Amygdala (tissue), 56 donors: ENCODE measurements at regions not wholly inside any gene's neighbourhood (a gene's known extent, or its start where the extent isn't known, plus 50 kb on each side); places are given as distances from the start of the nearest gene placed in this dataset.

Experiments
- DNase-seq, 56 donors: peaks; one replicate each; lab custom pipeline; 2025; lab: John Stamatoyannopoulos, UW

DNA sequence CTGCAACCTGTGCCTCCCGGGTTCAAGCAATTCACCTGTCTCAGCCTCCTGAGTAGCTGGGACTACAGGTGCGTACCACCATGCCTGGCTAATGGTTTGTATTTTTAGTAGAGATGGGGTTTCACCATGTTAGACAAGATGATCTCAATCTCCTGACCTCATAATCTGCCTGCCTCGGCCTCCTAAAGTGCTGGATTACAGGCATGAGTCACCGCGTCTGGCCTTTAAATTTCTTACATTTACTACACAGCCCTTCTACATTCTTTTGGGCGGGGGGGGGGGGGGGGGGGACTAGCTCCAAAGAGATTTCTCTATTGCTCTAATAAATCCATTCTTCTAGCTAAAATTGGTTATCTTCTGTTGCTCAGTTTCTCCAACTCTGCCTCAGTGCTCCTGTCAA lies 964.9 kb upstream of the ACVR2A start:
- no peak for DNase-seq

DNA sequence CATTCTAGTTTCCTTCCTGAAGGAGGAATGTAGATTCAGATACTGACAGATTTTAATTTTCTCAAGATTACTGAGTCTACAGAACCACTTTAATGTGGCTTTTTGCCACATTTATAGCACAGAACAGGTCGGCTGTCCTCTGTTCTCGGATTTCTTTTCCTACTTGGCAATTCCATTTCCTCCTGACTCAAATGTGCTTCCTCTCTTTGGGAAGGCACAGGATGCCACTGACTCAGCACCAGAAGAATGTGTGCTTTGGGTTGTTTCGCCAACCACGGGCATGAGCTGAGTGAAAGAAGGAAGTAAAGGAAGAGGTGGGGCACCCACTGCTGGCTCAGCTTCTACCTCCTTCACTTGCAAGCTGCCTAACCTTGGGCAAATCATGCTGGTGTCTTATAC lies 970.6 kb upstream of the ACVR2A start:
- DNase-seq: no peak

GRCh38 chr2:146873646-146874259 lies 971.1 kb upstream of the ACVR2A start:
- no peak for DNase-seq

DNA sequence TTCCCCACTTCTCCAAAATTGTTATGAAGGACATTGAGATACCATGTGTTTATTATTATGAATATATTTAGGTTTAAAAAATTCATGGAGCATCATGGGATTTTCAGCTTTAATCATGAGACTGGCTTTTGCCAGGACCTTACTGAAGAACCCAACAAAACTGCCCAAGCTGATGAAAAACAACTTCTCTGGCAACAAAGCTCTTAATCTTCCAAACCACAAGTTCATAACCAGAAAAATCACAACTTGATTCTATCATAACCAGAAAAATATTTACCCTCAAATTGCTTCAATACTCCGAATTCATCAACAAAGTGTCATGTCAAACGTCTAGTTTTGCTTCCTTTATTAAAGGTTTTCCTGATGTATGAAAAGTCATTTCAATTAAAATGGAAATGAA lies 971.8 kb upstream of the ACVR2A start:
- DNase-seq: no peak

GRCh38 chr2:146870691-146871090 lies 974.1 kb upstream of the ACVR2A start:
- no peak for DNase-seq

DNA sequence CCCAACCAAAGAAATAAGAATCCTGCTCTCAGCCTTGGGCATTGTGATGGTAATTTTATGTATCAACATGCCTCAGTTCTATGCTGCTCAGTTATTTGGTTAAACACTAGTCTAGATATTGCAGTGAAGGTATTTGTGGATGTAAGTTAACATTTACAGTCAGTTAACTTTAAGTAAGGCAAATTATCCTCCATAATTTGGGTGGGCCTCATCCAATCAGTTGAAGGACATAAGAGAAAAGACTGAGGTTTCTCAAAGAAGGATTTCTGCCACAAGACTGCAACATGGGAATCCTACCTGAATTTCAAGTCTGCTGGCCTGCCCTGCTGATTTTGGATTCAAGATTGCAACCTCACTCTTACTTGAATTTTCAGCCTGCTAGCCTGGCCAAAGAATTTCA lies 975.5 kb upstream of the ACVR2A start:
- DNase-seq: no peak

GRCh38 chr2:146868051-146868450 lies 976.8 kb upstream of the ACVR2A start:
- DNase-seq: no peak

DNA sequence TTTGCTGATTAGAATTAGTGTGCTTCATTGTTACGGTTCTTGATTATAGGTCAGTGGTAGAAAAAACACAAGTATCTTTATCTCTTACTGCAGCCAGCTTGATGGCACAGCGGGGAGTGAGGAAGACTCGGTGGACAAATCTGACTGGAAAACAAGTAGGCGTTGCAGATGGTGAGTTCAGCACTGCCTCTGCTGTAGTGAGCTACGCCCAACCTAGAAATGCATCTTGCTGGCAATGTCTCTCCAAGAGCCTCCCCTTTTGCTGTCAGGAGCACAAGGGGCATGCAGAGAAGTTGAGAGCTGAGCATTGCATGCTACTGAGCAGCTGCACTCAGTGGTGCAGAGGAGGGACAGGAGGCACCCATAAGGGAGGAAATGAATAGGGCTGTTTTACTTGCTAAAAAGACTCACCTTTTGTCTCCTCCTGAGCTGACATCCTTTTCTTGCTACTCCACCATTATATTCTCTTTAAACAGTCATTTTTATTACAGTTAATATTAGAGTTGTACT lies 977.3 kb upstream of the ACVR2A start:
- DNase-seq: peak in 2 of 56 donors; percentile 1 to 4

- no peak for DNase-seq
Observed at GRCh38 chr2:146853741-146854444, 990.9 kb upstream of the ACVR2A start.

DNA sequence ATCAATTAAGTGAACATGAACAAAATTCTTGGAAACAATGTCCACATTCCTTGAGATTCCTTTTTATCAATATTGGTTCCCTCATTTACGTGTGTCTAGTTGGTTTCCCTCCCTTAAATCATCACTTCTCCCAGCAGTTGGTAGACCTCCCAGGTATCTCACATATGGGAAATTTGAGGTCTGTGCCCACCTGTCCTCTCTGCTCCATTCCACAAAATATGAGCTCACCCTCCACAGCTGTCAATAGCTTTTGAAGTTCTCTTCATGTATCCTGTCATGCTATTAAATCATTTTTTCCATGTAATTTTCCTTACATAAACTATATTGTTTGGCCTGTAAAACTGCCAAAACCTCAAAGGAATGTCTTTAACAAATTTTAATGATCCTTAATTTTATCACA lies 992.2 kb upstream of the ACVR2A start:
- DNase-seq: no peak

DNA sequence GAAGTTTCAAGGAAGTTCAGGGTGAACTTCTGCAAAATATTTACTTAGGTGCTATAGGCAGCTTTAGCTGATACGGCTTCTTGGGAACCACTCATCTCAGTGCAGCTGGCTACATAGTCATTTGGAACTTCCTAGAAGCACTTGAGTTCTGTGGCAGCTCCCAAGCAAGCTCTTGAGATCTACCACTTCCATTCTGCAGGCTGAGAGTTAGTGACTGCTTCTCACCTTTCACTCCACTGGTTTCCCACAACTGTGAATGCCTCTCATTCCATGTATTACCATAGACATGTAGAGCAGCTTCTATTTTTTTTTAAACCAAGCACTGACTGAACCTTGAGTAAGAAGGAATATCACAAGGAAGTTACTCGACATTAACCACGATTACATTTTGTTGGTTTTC lies 994.1 kb upstream of the ACVR2A start:
- DNase-seq: no peak

- DNase-seq: no peak
Observed at GRCh38 chr2:146847846-146848245, 997.0 kb upstream of the ACVR2A start.

DNA sequence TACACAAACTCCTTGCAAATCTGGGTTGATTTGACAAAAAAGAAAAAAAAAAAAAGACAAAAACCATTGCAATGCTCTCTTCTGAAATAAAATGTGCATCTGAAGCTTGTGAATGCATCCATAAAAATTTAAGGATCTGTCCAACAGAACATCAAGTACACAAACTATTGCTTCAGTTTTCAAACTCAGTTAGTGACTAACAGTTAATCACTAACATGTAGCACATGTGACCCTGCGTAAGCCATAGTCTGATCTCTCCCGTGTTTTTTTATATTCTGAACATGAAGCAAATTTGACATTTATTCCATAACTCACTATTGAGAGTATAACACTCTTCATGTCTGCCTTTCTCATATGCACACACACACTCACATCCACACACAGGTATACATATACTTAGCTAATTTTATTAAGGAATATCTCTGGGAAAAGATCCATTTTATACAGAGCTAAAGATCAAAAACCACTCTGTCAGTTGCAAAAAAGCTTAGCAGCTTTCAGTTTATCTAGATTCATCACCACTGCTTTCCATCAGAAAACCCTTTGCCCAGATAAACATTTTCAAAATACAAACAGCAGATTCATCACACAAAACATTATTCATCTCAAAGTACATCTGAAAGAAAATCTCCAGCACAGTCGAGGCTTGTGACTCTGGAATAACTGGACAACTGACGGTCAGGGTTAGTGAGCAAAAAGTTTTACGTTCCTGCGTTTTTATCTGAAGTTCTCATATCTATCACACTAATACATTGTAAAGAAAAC lies 1000.4 kb upstream of the ACVR2A start:
- DNase-seq: no peak

- DNase-seq: no peak
Observed at GRCh38 chr2:146837857-146838256, 1007.0 kb upstream of the ACVR2A start.

- no peak for DNase-seq
Observed at GRCh38 chr2:146826388-146826787, 1018.4 kb upstream of the ACVR2A start.

DNA sequence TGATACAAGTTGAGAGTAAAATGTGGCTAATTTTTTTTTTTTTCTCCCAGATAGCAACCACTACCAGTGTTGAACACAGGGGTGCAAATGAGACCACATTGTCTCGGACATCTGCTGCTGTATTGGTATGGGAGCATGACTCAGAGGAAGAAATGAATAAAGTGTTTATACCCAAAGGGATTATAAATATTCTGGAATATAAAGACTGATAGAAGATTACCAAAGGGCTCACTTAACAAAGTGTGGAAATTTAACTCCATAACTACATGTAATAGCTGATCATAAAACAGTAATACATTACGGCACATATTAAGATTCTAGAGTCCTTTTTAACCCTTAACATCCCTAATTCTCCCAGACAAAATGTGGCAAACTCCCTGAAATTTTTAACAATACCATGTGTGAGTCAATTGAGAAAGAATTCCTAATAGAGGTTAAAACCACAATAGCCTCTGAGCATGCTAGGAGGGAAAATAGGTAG lies 1023.0 kb upstream of the ACVR2A start:
- no peak for DNase-seq

- no peak for DNase-seq
Observed at GRCh38 chr2:146820672-146821071, 1024.2 kb upstream of the ACVR2A start.

DNA sequence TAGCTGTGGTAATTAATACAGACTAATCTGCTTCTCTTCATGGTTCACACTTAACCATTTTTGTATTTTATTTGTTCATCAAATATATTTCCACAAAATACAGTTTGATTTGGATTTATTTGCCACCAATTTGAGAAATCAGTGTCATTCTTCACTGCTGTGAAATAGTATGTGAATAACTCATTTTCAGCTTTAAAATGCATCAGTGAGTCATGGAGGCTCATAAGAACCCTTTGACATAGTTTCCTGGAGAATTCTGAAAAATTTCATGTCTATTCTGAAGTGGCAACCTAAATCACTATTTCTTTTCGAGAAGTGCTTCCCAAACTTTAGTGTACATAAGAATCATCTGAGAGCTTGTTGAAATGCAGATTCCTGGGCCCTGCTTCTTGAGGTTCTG lies 1026.7 kb upstream of the ACVR2A start:
- no peak for DNase-seq

GRCh38 chr2:146817613-146818012 lies 1027.2 kb upstream of the ACVR2A start:
- no peak for DNase-seq

DNA sequence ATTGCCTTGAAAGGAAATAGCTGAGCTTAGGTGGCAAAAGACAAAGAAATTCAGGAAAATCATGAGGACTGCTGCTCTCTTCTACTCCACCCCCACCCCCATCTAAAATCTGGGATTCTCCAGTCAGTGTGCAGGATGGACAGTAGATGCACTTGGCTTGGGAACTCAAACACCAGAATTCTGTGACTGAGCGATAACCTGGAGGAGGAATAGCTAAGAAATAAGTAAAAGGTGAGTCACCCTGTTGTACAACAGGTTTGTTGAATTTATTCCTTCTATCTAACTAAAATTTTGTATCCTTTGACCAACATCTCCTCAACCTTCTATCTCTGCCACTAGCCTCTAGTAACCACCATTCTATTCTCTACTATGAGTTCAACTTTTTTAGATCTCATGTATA lies 1029.9 kb upstream of the ACVR2A start:
- no peak for DNase-seq

DNA sequence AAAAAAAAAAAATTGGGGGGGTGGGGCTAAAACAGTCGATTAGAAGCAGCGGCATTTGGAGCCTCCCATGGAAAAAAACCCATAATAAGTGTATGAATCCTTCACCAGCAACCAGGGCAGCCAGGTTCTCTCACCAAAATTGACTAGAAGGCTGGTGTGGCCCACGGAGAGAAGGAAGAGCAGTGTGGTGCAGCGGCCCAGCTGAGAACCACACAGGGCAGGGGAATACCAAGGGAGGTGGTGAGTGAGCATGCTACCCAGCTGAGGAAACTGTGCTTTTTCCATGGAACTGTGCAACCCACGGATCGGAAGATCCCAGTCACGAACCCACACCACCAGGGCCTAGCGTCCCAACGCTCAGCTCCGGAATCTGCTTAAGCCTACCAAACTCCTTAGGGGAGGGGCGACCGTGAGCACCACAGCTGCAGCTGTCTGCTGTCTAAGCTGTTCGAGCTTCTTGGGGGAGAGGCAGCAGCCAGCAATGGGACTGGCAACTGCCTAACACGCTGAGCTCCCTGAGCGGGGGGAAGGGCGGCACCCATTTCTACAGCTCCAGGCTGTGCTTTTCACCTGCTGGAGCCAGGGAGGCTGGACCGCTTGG lies 1037.2 kb upstream of the ACVR2A start:
- no peak for DNase-seq
